ENCODE measurements at regions not wholly inside any gene's neighbourhood (a gene's known extent, or its start where the extent isn't known, plus 50 kb on each side); places are given as distances from the start of the nearest gene placed in this dataset.

- H3K27me3 ChIP-seq (ENCODE audit: control insufficient read depth, insufficient read depth, low read length): no peaks in the 10 kb centered on the region
- no peak overlapping the region for H3K4me3 ChIP-seq (ENCODE audit: low read depth, low read length)
- no peaks in the 10 kb centered on the region for H3K4me1 ChIP-seq (ENCODE audit: control insufficient read depth, insufficient read depth, low read length)
- no peaks in the 10 kb centered on the region for H3K9me3 ChIP-seq (ENCODE audit: control insufficient read depth, insufficient read depth, low read length)
- H3K27ac ChIP-seq (ENCODE audit: low read depth, low read length): no peak overlapping the region
- H3K36me3 ChIP-seq (ENCODE audit: control insufficient read depth, insufficient read depth, low read length): no peaks in the 10 kb centered on the region
- H3K9ac ChIP-seq (ENCODE audit: low read depth, low read length): no peak overlapping the region
Measured at GRCh38 chr1:80044662-80045061, 1038.1 kb upstream of the ADGRL4 start.

DNA sequence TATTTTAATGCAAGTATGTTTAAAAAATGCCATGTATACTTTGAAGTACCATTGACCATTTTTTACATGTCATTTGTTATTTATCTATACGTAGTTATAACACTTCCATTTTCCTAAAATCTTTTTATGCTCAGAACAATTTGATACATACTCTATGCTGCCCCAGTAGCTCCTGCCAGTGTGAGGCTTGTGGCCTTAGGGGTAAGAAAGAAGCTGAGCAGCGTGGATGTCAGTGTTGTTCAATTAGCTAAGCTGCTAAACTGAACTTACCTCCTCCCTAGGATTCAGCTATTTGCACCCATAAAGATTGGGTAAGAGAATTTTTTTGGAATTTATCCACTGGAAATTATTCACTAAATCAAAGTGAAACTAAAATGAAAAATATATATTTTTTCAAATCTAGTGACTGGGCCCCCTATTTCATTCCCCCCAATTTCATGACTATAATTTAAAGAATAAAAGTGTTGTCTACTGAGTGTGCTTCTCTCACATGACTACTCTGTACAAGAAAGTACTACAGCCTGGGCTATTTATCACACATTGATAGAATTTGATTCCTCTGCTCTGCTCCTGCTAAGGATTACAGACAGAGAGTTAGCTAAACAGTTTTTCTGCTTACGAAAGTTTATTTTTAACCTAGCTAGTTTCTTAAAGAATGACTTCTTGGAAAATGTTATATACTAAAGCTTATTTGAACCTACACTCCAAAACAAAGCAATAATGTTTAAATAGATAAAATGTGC, 1030.3 kb upstream of the ADGRL4 start:
- H3K9me3 ChIP-seq (ENCODE audit: control insufficient read depth, insufficient read depth, low read length): no peaks in the 10 kb centered on the region
- no peak overlapping the region for H3K9ac ChIP-seq (ENCODE audit: low read depth, low read length)
- no peak overlapping the region for H3K27ac ChIP-seq (ENCODE audit: low read depth, low read length)
- H3K36me3 ChIP-seq (ENCODE audit: control insufficient read depth, insufficient read depth, low read length): no peaks in the 10 kb centered on the region
- H3K4me1 ChIP-seq (ENCODE audit: control insufficient read depth, insufficient read depth, low read length): no peaks in the 10 kb centered on the region
- H3K27me3 ChIP-seq (ENCODE audit: control insufficient read depth, insufficient read depth, low read length): no peaks in the 10 kb centered on the region
- H3K4me3 ChIP-seq (ENCODE audit: low read depth, low read length): no peak overlapping the region

GRCh38 chr1:80023358-80023757, 1016.8 kb upstream of the ADGRL4 start:
- Histone ChIP-seq H3K9ac (ENCODE audit: low read depth, low read length) (no peak overlapping the region), H3K9me3 (ENCODE audit: control insufficient read depth, insufficient read depth, low read length) (no peaks in the 10 kb centered on the region), H3K36me3 (ENCODE audit: control insufficient read depth, insufficient read depth, low read length) (no peaks in the 10 kb centered on the region), H3K27ac (ENCODE audit: low read depth, low read length) (no peak overlapping the region), H3K27me3 (ENCODE audit: control insufficient read depth, insufficient read depth, low read length) (no peaks in the 10 kb centered on the region), H3K4me1 (ENCODE audit: control insufficient read depth, insufficient read depth, low read length) (no peaks in the 10 kb centered on the region), H3K4me3 (ENCODE audit: low read depth, low read length) (no peak overlapping the region)

- no peaks in the 10 kb centered on the region for H3K4me1 ChIP-seq (ENCODE audit: control insufficient read depth, insufficient read depth, low read length)
- H3K9me3 ChIP-seq (ENCODE audit: control insufficient read depth, insufficient read depth, low read length): no peaks in the 10 kb centered on the region
- no peaks in the 10 kb centered on the region for H3K36me3 ChIP-seq (ENCODE audit: control insufficient read depth, insufficient read depth, low read length)
- no peak overlapping the region for H3K9ac ChIP-seq (ENCODE audit: low read depth, low read length)
- no peak overlapping the region for H3K27ac ChIP-seq (ENCODE audit: low read depth, low read length)
- no peak overlapping the region for H3K4me3 ChIP-seq (ENCODE audit: low read depth, low read length)
- H3K27me3 ChIP-seq (ENCODE audit: control insufficient read depth, insufficient read depth, low read length): no peaks in the 10 kb centered on the region
Measured at GRCh38 chr1:80021891-80022290, 1015.4 kb upstream of the ADGRL4 start.

GRCh38 chr1:80018348-80018747, 1011.8 kb upstream of the ADGRL4 start:
- H3K27me3 ChIP-seq (ENCODE audit: control insufficient read depth, insufficient read depth, low read length): no peaks in the 10 kb centered on the region
- no peak overlapping the region for H3K4me3 ChIP-seq (ENCODE audit: low read depth, low read length)
- H3K4me1 ChIP-seq (ENCODE audit: control insufficient read depth, insufficient read depth, low read length): no peaks in the 10 kb centered on the region
- no peaks in the 10 kb centered on the region for H3K9me3 ChIP-seq (ENCODE audit: control insufficient read depth, insufficient read depth, low read length)
- no peaks in the 10 kb centered on the region for H3K36me3 ChIP-seq (ENCODE audit: control insufficient read depth, insufficient read depth, low read length)
- H3K9ac ChIP-seq (ENCODE audit: low read depth, low read length): no peak overlapping the region
- H3K27ac ChIP-seq (ENCODE audit: low read depth, low read length): no peak overlapping the region

DNA sequence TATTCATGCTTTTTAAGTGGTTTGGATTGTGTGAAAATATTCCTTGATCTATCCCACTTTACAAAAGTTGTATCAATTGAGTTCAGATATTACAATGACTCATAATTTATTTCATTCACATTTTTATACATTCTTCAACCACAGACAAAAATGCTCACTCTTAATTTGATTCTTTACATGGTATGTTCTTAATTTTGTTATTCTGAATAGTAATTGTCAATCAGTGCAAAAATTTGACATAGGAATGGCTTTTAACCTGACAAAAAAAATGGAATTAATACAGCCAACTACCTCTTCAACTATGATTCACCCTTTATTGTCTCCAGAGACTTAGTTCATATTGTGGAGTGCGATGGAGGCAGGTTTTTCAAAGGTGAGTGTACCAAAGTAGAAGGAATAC, 1002.4 kb upstream of the ADGRL4 start:
- H3K36me3 ChIP-seq (ENCODE audit: control insufficient read depth, insufficient read depth, low read length): no peaks in the 10 kb centered on the region
- H3K9me3 ChIP-seq (ENCODE audit: control insufficient read depth, insufficient read depth, low read length): no peaks in the 10 kb centered on the region
- H3K9ac ChIP-seq (ENCODE audit: low read depth, low read length): no peak overlapping the region
- no peak overlapping the region for H3K4me3 ChIP-seq (ENCODE audit: low read depth, low read length)
- no peak overlapping the region for H3K27ac ChIP-seq (ENCODE audit: low read depth, low read length)
- H3K27me3 ChIP-seq (ENCODE audit: control insufficient read depth, insufficient read depth, low read length): no peaks in the 10 kb centered on the region
- H3K4me1 ChIP-seq (ENCODE audit: control insufficient read depth, insufficient read depth, low read length): no peaks in the 10 kb centered on the region

- H3K4me1 ChIP-seq (ENCODE audit: control insufficient read depth, insufficient read depth, low read length): no peaks in the 10 kb centered on the region
- H3K27ac ChIP-seq (ENCODE audit: low read depth, low read length): no peak overlapping the region
- H3K9me3 ChIP-seq (ENCODE audit: control insufficient read depth, insufficient read depth, low read length): no peaks in the 10 kb centered on the region
- H3K36me3 ChIP-seq (ENCODE audit: control insufficient read depth, insufficient read depth, low read length): no peaks in the 10 kb centered on the region
- no peak overlapping the region for H3K9ac ChIP-seq (ENCODE audit: low read depth, low read length)
- no peaks in the 10 kb centered on the region for H3K27me3 ChIP-seq (ENCODE audit: control insufficient read depth, insufficient read depth, low read length)
- no peak overlapping the region for H3K4me3 ChIP-seq (ENCODE audit: low read depth, low read length)
Measured at GRCh38 chr1:80003250-80003649, 996.7 kb upstream of the ADGRL4 start.

GRCh38 chr1:79988401-79988800, 981.9 kb upstream of the ADGRL4 start:
- Histone ChIP-seq H3K36me3 (ENCODE audit: control insufficient read depth, insufficient read depth, low read length) (no peaks in the 10 kb centered on the region), H3K4me3 (ENCODE audit: low read depth, low read length) (no peak overlapping the region), H3K27me3 (ENCODE audit: control insufficient read depth, insufficient read depth, low read length) (no peaks in the 10 kb centered on the region), H3K4me1 (ENCODE audit: control insufficient read depth, insufficient read depth, low read length) (peaks cover 8% of the 10 kb centered on the region; the same call in 1 of the 2 replicates), H3K9me3 (ENCODE audit: control insufficient read depth, insufficient read depth, low read length) (no peaks in the 10 kb centered on the region), H3K27ac (ENCODE audit: low read depth, low read length) (no peak overlapping the region), H3K9ac (ENCODE audit: low read depth, low read length) (no peak overlapping the region)

GRCh38 chr1:79982211-79982610, 975.7 kb upstream of the ADGRL4 start:
- Histone ChIP-seq H3K4me1 (ENCODE audit: control insufficient read depth, insufficient read depth, low read length) (peaks cover 12% of the 10 kb centered on the region), H3K27me3 (ENCODE audit: control insufficient read depth, insufficient read depth, low read length) (no peaks in the 10 kb centered on the region), H3K36me3 (ENCODE audit: control insufficient read depth, insufficient read depth, low read length) (no peaks in the 10 kb centered on the region), H3K27ac (ENCODE audit: low read depth, low read length) (no peak overlapping the region), H3K4me3 (ENCODE audit: low read depth, low read length) (no peak overlapping the region), H3K9me3 (ENCODE audit: control insufficient read depth, insufficient read depth, low read length) (no peaks in the 10 kb centered on the region), H3K9ac (ENCODE audit: low read depth, low read length) (no peak overlapping the region)

GRCh38 chr1:79981481-79981880, 975.0 kb upstream of the ADGRL4 start:
- peaks cover 12% of the 10 kb centered on the region for H3K4me1 ChIP-seq (ENCODE audit: control insufficient read depth, insufficient read depth, low read length)

DNA sequence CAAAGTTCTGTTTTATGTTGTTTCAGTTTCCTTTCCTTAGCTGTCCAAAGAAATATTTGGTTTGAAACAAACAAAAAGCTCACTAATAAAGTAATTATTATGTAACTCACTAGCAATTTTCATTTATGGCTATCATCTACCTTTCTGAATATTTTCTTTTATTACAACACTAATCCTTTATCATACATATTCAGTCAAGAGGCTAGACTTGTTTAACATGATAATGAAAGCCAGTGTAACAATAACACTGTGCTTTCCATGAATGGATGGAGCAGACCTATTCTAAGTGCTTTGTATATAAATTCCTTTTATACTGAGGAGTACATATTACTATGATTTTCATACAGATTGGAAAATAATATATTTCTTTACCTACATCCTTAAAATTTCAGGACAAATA, 972.8 kb upstream of the ADGRL4 start:
- H3K4me1 ChIP-seq (ENCODE audit: control insufficient read depth, insufficient read depth, low read length): peaks cover 12% of the 10 kb centered on the region

More at GRCh38 chr1:79981481-79981880, 975.0 kb upstream of the ADGRL4 start:
- no peaks in the 10 kb centered on the region for H3K36me3 ChIP-seq (ENCODE audit: control insufficient read depth, insufficient read depth, low read length)
- no peaks in the 10 kb centered on the region for H3K27me3 ChIP-seq (ENCODE audit: control insufficient read depth, insufficient read depth, low read length)
- H3K27ac ChIP-seq (ENCODE audit: low read depth, low read length): no peak overlapping the region
- H3K9me3 ChIP-seq (ENCODE audit: control insufficient read depth, insufficient read depth, low read length): no peaks in the 10 kb centered on the region
- H3K4me3 ChIP-seq (ENCODE audit: low read depth, low read length): no peak overlapping the region
- no peak overlapping the region for H3K9ac ChIP-seq (ENCODE audit: low read depth, low read length)

More for the DNA sequence above, 972.8 kb upstream of the ADGRL4 start:
- Histone ChIP-seq H3K36me3 (ENCODE audit: control insufficient read depth, insufficient read depth, low read length) (no peaks in the 10 kb centered on the region), H3K9ac (ENCODE audit: low read depth, low read length) (no peak overlapping the region), H3K27ac (ENCODE audit: low read depth, low read length) (no peak overlapping the region), H3K27me3 (ENCODE audit: control insufficient read depth, insufficient read depth, low read length) (no peaks in the 10 kb centered on the region), H3K9me3 (ENCODE audit: control insufficient read depth, insufficient read depth, low read length) (no peaks in the 10 kb centered on the region), H3K4me3 (ENCODE audit: low read depth, low read length) (no peak overlapping the region)

Measured in HUES48 (cell line).